GM18858 (cell line): ENCODE measurements at regions not wholly inside any gene's neighbourhood (a gene's known extent, or its start where the extent isn't known, plus 50 kb on each side); places are given as distances from the start of the nearest gene placed in this dataset.
"Not testable (repeated sequence)": the region's sequence is repeated elsewhere in the genome, so short reads cannot be mapped to it uniquely, and the experiment has no call there.

Source experiments
- ATAC-seq: cut with Tn5 transposase; IDR thresholded peaks from one replicate; pipeline ENCODE4 v1.9.1; 2021; ENCODE audit not compliant: unreplicated experiment

DNA sequence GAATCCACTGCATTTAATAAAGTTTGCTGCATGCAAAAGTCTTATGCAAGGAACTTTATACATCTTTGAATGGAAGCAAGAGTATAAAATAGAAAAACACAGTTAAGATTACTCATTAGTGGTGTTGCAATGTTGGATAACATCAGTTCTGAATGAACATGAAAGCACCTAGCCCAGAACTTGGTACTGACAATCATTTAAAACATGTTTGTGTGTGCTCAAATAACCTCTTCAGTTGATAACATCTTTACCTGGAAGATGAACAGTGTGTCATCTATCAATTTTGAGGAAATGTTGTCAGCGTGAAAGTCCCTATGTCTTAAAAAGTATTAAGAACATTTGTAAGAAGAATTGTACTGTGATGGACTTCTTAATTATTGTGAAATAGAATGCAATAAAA is 370.4 kb upstream of the GRAMD2B start:
- no peak for ATAC-seq

- ATAC-seq = no peak
Measured at GRCh38 chr5:126053630-126054029, 369.6 kb upstream of the GRAMD2B start.

DNA sequence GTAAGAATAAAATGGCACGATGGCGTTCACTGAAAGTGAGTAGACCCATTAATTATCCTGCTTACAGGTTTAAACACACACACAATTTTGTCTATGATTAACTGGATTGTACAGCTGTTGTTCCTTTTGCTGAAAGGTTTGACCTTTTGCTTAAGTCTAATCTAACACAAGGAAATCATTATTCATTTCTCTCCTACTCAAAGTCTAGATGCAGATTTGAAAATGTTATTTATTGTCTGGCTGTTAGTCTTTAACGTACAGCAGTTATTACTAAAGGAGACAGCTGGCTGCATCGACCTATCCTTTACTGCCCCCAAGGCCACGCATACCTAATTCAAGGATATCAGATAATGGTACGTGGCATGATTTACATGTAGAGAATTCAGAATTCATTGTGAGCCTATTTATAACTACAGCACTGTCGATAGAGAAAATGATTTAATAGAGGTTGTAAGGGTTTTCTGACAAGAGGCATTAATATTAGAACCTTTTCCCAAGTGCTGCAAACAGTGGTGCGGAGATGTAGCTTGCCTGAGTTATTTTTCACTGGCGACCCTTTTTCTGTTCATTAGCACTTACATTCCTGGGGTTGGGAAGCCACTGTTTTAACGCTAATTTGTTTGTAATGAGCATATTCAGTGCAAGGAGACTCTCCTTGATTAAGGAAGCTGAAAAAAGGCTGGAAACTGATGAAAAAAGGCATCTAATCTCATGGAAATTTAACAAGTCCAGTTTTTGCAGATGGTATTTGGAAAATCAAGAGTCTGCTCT is 368.4 kb upstream of the GRAMD2B start:
- ATAC-seq = no peak

DNA sequence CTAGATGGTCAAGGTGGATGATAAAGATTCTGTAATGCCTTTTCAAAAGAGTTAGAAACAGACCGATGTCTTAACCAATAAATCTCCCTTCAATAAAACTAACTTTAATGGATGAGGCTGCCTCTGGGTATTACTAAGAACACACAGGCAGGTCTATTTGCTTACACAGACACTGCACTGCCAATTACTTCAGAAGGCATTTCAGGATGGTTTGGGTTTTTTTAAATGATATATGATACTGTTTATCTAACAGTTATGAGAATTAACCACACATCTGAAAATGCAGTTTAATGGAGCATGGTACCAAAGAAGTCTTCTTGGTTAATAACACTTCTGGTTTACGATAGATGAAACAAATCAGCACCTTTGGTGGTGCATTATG is 367.9 kb upstream of the GRAMD2B start:
- ATAC-seq = no peak

DNA sequence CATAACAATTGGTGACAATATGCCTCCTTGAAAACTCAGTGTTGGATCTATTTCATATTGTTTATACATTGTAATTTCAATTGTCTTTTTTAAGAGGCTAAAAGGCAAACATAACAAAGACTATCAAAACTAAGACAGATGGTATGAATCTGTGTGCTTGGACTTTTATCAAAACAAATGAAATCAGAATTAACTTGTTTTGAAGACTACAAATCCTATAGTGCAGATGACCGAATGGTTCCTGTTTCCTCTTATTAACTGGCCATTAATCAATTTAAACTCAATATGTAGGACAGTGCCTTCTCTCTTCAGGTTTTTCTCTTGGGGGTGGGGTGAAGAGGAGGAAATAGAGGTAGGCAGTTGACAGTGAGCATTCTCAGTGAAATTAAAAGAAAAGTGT is 366.9 kb upstream of the GRAMD2B start:
- no peak for ATAC-seq

- no peak for ATAC-seq
Measured at GRCh38 chr5:126056851-126057622, 366.2 kb upstream of the GRAMD2B start.

DNA sequence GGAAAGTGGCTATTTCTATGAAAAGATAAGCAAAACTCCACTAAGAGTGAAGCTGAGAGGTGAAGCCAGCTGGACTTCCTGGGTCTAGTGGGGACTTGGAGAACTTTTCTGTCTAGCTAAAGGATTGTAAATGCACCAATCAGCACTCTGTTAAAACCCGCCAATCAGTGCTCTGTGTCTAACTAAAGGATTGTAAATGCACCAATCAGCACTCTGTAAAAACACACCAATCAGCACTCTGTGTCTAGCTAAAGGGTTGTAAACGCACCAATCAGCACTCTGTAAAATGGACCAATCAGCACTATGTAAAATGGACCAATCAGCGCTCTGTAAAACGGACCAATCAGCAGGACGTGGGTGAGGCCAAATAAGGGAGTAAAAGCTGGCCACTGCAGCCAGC is 364.8 kb upstream of the GRAMD2B start:
- not testable (repeated sequence) for ATAC-seq

DNA sequence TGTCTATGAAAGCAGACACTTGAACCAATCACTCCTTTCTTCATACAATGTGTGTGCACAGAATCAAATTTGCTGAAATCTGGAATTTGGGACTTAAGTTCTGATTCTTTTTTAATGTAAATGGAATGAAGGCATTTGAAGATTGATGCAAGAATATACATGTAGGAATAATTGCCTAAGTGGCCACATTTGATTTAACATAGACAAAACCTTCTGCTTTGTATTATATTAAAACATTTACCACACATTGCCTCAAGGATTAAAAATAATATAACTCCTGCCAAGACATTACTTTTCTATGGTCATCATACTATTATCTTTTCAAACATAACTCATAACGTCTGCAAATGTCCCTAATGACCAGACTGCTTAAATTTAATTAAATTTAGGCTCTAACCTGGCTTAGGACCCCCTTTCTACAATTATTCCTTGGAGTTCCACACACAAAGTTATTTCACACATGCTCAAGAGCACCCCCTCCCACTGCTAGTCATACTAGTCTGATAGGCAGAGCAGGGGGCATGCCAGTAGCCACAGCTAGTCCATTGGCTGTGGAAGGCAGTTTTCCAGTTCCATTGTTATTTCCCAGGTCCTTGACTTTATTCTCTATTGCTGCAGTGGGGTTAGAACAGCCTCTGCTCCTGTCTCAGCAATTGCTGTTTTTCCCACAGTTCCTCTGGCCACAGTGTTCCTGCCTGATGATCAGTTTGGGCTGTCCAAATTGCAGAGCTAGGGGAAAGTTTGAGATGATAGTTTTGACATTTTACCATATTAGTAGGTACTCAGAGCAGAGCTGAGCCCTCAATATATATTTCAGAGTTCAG is 360.6 kb upstream of the GRAMD2B start:
- ATAC-seq = no peak

- ATAC-seq = no peak
Measured at GRCh38 chr5:126065061-126065460, 358.1 kb upstream of the GRAMD2B start.

DNA sequence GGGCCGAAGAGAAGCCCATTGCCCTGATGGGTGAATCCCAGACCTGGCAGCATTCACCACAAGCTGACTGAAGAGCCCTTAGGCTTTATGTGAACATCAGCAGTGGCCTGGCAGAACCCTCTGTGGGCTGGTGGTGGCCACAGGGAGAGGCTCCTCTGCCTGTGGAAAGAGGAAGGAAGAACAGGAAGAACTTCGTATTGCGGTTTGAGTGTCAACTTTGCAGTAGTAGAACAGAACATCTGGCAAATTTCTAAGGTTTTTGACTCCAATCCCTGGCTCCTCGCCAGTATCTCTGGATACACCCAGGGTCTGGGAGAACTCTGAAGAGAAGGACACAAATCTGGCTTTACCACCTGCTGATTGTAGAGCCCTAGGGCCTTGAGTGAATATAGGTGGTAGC is 356.4 kb upstream of the GRAMD2B start:
- no peak for ATAC-seq

- ATAC-seq = no peak
Measured at GRCh38 chr5:126067404-126067803, 355.8 kb upstream of the GRAMD2B start.

- no peak for ATAC-seq
Measured at GRCh38 chr5:126069329-126069728, 353.9 kb upstream of the GRAMD2B start.

DNA sequence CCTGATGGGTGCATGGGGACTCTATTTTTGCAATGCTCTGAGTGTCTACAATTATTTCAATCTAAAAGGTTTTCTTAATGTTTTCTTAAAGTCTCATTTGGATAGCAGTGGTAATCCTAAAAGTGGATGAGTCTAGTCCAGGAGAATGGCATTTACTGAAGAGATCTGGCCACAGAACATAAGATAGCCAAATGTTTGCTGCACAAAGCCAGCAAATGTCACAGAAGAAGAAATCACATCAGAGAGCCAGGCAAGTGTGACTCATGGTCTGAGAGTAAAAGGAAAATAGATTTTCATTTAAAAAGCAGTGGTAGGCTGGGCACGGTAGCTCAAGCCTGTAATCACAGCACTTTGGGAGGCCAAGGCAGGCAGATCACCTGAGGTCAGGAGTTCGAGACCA is 352.7 kb upstream of the GRAMD2B start:
- no peak for ATAC-seq

- no peak for ATAC-seq
Measured at GRCh38 chr5:126074538-126074937, 348.7 kb upstream of the GRAMD2B start.

DNA sequence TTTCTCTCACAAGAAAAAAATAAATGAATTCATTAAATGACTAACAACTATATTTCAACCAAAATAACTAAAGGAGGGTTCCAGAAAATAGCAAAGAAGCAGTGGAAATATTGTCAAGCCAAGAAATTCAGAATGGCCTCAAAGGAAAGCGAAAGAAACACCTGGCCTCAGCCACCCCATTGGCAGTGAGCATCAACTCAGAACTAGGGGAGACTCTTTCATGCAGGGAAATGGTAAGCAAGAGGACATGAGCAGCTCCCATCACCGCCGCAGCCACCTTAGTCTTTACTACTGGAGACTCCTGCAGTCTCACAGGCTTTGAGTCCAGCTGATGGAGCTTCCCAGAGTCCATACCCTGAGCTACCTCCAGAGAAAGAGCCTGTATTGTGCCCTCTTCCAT is 343.9 kb upstream of the GRAMD2B start:
- no peak for ATAC-seq

GRCh38 chr5:126081209-126081608 is 342.0 kb upstream of the GRAMD2B start:
- ATAC-seq = no peak

- no peak for ATAC-seq
Measured at GRCh38 chr5:126093041-126093440, 330.2 kb upstream of the GRAMD2B start.

DNA sequence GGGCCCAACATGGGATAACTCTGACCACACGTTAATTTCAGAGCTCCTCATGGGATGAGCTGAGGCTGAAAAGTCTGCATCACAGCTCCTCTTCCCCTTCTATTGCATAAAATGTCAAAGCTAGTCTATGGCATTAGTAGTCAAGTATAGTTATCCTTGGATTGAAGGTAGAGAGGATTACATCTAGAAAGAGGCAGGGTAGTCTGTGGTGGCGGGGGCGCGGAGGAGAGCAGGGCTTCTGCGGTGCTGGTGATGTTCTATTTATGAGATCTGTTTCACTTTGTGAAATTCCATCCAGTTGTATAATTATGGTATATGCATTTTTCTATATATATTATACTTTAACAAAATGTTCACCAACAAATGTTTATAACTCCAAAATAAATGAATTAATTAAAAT is 329.5 kb upstream of the GRAMD2B start:
- no peak for ATAC-seq

DNA sequence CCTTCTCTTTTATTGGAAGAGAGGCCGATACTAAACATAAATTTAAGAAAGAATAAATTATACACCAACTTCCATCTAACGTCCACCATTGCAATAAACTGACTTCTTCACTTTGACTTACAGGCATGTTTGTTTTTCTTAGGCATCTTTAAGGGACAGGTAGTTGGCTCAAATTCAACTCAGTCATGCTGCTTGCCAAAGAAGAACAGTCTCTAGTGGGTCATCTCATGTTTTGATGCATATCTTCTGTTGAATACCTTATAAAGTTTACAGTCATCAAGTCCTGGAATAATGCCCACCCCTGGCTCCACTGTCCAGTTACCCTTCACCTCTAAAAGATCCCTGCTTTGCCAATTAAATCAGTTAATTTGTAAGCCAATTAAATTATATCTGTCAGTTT is 328.2 kb upstream of the GRAMD2B start:
- no peak for ATAC-seq

- ATAC-seq = no peak
Measured at GRCh38 chr5:126096442-126097006, 326.7 kb upstream of the GRAMD2B start.

DNA sequence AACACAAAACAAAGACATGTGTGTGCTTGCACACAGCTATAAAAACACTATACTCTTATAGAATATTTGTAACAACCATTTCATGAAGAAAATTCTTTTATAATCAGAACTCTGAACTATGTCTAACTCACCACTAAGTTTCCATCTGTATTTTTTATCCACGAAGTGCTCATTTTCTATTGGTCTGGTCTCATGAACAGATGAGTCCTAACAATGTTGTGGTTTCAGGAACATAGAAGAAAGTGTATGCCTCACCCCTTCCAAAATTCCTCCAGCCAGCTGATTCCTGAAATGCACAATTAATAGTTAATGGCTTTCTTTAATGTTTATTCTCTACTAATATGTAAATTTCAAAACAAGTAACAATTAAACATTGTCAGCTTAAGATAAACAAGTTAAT is 325.3 kb upstream of the GRAMD2B start:
- no peak for ATAC-seq
